ENCODE measurements at regions not wholly inside any gene's neighbourhood (a gene's known extent, or its start where the extent isn't known, plus 50 kb on each side); places are given as distances from the start of the nearest gene placed in this dataset.

GRCh38 chr22:27327497-27327896 is 474.1 kb downstream of the MN1 start:
- no peak for DNase-seq
- H3K36me3 ChIP-seq (ENCODE audit: control insufficient read depth in 3 of 3, insufficient read depth in 2 of 3, low read depth in 1 of 3, low read length in 3 of 3), result no peaks in the 10 kb centered on the region
- H3K27ac ChIP-seq (ENCODE audit: low read depth in 1 of 3, low read length in 2 of 3), result no peak overlapping the region
- peaks cover 0 to 26% (median 5%) of the 10 kb centered on the region in 3 donors for H3K27me3 ChIP-seq (ENCODE audit: control insufficient read depth in 3 of 3, insufficient read depth in 3 of 3, low read length in 3 of 3)
- H3K4me1 ChIP-seq (ENCODE audit: control insufficient read depth in 3 of 3, insufficient read depth in 2 of 3, low read depth in 1 of 3, low read length in 2 of 3), result no peaks in the 10 kb centered on the region
- no peak for FAIRE-seq
- no peak overlapping the region for H3K4me3 ChIP-seq (ENCODE audit: low read depth in 1 of 3, low read length in 3 of 3)
- H3K9me3 ChIP-seq (ENCODE audit: control insufficient read depth in 2 of 2, insufficient read depth in 1 of 2, low read depth in 1 of 2, low read length in 1 of 2), result no peaks in the 10 kb centered on the region
- WGBS, 3 donors, result 80 to 90% (median 87%) methylated on average over 4 of the region's 4 CpGs

GRCh38 chr22:27327981-27328721 is 473.4 kb downstream of the MN1 start:
- H3K36me3 ChIP-seq (ENCODE audit: control insufficient read depth in 3 of 3, insufficient read depth in 2 of 3, low read depth in 1 of 3, low read length in 3 of 3), result no peaks in the 10 kb centered on the region
- H3K27me3 ChIP-seq (ENCODE audit: control insufficient read depth in 3 of 3, insufficient read depth in 3 of 3, low read length in 3 of 3), result peaks cover 0 to 22% (median 2%) of the 10 kb centered on the region in 3 donors
- peak in 1 of 2 donors; percentile 5 for DNase-seq
- no peak for FAIRE-seq
- no peak overlapping the region for H3K4me3 ChIP-seq (ENCODE audit: low read depth in 1 of 3, low read length in 3 of 3)
- 70 to 80% (median 75%) methylated on average over 5 of the region's 5 CpGs for WGBS, 3 donors
- H3K4me1 ChIP-seq (ENCODE audit: control insufficient read depth in 3 of 3, insufficient read depth in 2 of 3, low read depth in 1 of 3, low read length in 2 of 3), result no peaks in the 10 kb centered on the region
- no peak overlapping the region for H3K27ac ChIP-seq (ENCODE audit: low read depth in 1 of 3, low read length in 2 of 3)
- H3K9me3 ChIP-seq (ENCODE audit: control insufficient read depth in 2 of 2, insufficient read depth in 1 of 2, low read depth in 1 of 2, low read length in 1 of 2), result peaks cover 0 to 3% of the 10 kb centered on the region in 2 donors

- Histone ChIP-seq H3K27me3 (ENCODE audit: control insufficient read depth in 3 of 3, insufficient read depth in 3 of 3, low read length in 3 of 3) (peaks cover 0 to 12% (median 0%) of the 10 kb centered on the region in 3 donors), H3K36me3 (ENCODE audit: control insufficient read depth in 3 of 3, insufficient read depth in 2 of 3, low read depth in 1 of 3, low read length in 3 of 3) (no peaks in the 10 kb centered on the region), H3K9me3 (ENCODE audit: control insufficient read depth in 2 of 2, insufficient read depth in 1 of 2, low read depth in 1 of 2, low read length in 1 of 2) (peaks cover 0 to 6% of the 10 kb centered on the region in 2 donors), H3K4me3 (ENCODE audit: low read depth in 1 of 3, low read length in 3 of 3) (no peak overlapping the region), H3K4me1 (ENCODE audit: control insufficient read depth in 3 of 3, insufficient read depth in 2 of 3, low read depth in 1 of 3, low read length in 2 of 3) (no peaks in the 10 kb centered on the region), H3K27ac (ENCODE audit: low read depth in 1 of 3, low read length in 2 of 3) (no peak overlapping the region)
- 29 to 52% (median 51%) methylated on average over 13 of the region's 13 CpGs for WGBS, 3 donors
- DNase-seq (no peak), FAIRE-seq (no peak)
These were observed 472.3 kb downstream of the MN1 start for GRCh38 chr22:27329131-27329850.

- Histone ChIP-seq H3K4me1 (ENCODE audit: control insufficient read depth in 3 of 3, insufficient read depth in 2 of 3, low read depth in 1 of 3, low read length in 2 of 3) (no peaks in the 10 kb centered on the region), H3K27ac (ENCODE audit: low read depth in 1 of 3, low read length in 2 of 3) (no peak overlapping the region), H3K36me3 (ENCODE audit: control insufficient read depth in 3 of 3, insufficient read depth in 2 of 3, low read depth in 1 of 3, low read length in 3 of 3) (no peaks in the 10 kb centered on the region), H3K4me3 (ENCODE audit: low read depth in 1 of 3, low read length in 3 of 3) (no peak overlapping the region), H3K9me3 (ENCODE audit: control insufficient read depth in 2 of 2, insufficient read depth in 1 of 2, low read depth in 1 of 2, low read length in 1 of 2) (peaks cover 0 to 6% of the 10 kb centered on the region in 2 donors), H3K27me3 (ENCODE audit: control insufficient read depth in 3 of 3, insufficient read depth in 3 of 3, low read length in 3 of 3) (peaks cover 0 to 10% (median 0%) of the 10 kb centered on the region in 3 donors)
- WGBS, 3 donors, result 55 to 80% (median 76%) methylated on average over 3 of the region's 3 CpGs
- FAIRE-seq (no peak), DNase-seq (no peak)
These were observed 471.4 kb downstream of the MN1 start for GRCh38 chr22:27329966-27330645.

GRCh38 chr22:27331526-27332281 is 469.9 kb downstream of the MN1 start:
- Histone ChIP-seq H3K27ac (ENCODE audit: low read depth in 1 of 3, low read length in 2 of 3) (no peak overlapping the region), H3K4me1 (ENCODE audit: control insufficient read depth in 3 of 3, insufficient read depth in 2 of 3, low read depth in 1 of 3, low read length in 2 of 3) (no peaks in the 10 kb centered on the region), H3K27me3 (ENCODE audit: control insufficient read depth in 3 of 3, insufficient read depth in 3 of 3, low read length in 3 of 3) (peaks cover 0 to 10% (median 0%) of the 10 kb centered on the region in 3 donors), H3K36me3 (ENCODE audit: control insufficient read depth in 3 of 3, insufficient read depth in 2 of 3, low read depth in 1 of 3, low read length in 3 of 3) (no peaks in the 10 kb centered on the region), H3K4me3 (ENCODE audit: low read depth in 1 of 3, low read length in 3 of 3) (no peak overlapping the region), H3K9me3 (ENCODE audit: control insufficient read depth in 2 of 2, insufficient read depth in 1 of 2, low read depth in 1 of 2, low read length in 1 of 2) (peaks cover 0 to 6% of the 10 kb centered on the region in 2 donors)
- WGBS, 3 donors, result 22 to 25% (median 24%) methylated on average over 15 to 16 of the region's 16 CpGs
- FAIRE-seq, result no peak
- DNase-seq, result peak in 1 of 2 donors; percentile 55

- DNase-seq, result no peak
- no peak for FAIRE-seq
- H3K4me1 ChIP-seq (ENCODE audit: control insufficient read depth in 3 of 3, insufficient read depth in 2 of 3, low read depth in 1 of 3, low read length in 2 of 3), result no peaks in the 10 kb centered on the region
- no peak overlapping the region for H3K4me3 ChIP-seq (ENCODE audit: low read depth in 1 of 3, low read length in 3 of 3)
- H3K36me3 ChIP-seq (ENCODE audit: control insufficient read depth in 3 of 3, insufficient read depth in 2 of 3, low read depth in 1 of 3, low read length in 3 of 3), result no peaks in the 10 kb centered on the region
- 54 to 72% (median 56%) methylated on average over 3 of the region's 3 CpGs for WGBS, 3 donors
- peaks cover 0 to 7% (median 0%) of the 10 kb centered on the region in 3 donors for H3K27me3 ChIP-seq (ENCODE audit: control insufficient read depth in 3 of 3, insufficient read depth in 3 of 3, low read length in 3 of 3)
- H3K9me3 ChIP-seq (ENCODE audit: control insufficient read depth in 2 of 2, insufficient read depth in 1 of 2, low read depth in 1 of 2, low read length in 1 of 2), result peaks cover 0 to 6% of the 10 kb centered on the region in 2 donors
- H3K27ac ChIP-seq (ENCODE audit: low read depth in 1 of 3, low read length in 2 of 3), result no peak overlapping the region
These were observed 466.4 kb downstream of the MN1 start for GRCh38 chr22:27335102-27335660.

- DNase-seq, result no peak
- Histone ChIP-seq H3K4me3 (ENCODE audit: low read depth in 1 of 3, low read length in 3 of 3) (no peak overlapping the region), H3K27ac (ENCODE audit: low read depth in 1 of 3, low read length in 2 of 3) (no peak overlapping the region), H3K36me3 (ENCODE audit: control insufficient read depth in 3 of 3, insufficient read depth in 2 of 3, low read depth in 1 of 3, low read length in 3 of 3) (no peaks in the 10 kb centered on the region), H3K4me1 (ENCODE audit: control insufficient read depth in 3 of 3, insufficient read depth in 2 of 3, low read depth in 1 of 3, low read length in 2 of 3) (no peaks in the 10 kb centered on the region), H3K9me3 (ENCODE audit: control insufficient read depth in 2 of 2, insufficient read depth in 1 of 2, low read depth in 1 of 2, low read length in 1 of 2) (peaks cover 0 to 6% of the 10 kb centered on the region in 2 donors), H3K27me3 (ENCODE audit: control insufficient read depth in 3 of 3, insufficient read depth in 3 of 3, low read length in 3 of 3) (peaks cover 0 to 7% (median 0%) of the 10 kb centered on the region in 3 donors)
- FAIRE-seq, result no peak
- 71 to 78% (median 74%) methylated on average over 10 of the region's 10 CpGs for WGBS, 3 donors
These were observed 465.1 kb downstream of the MN1 start for GRCh38 chr22:27336151-27337090.
